RPMI7951 (cell line): ENCODE measurements at regions not wholly inside any gene's neighbourhood (a gene's known extent, or its start where the extent isn't known, plus 50 kb on each side); places are given as distances from the start of the nearest gene placed in this dataset.
"Not testable (repeated sequence)": the region's sequence is repeated elsewhere in the genome, so short reads cannot be mapped to it uniquely, and the experiment has no call there.

Experiments used
- DNase-seq: peaks from one replicate; pipeline ENCODE4 v3.0.0-alpha.2; 2012; ENCODE audit warnings: low read depth

- no peak for DNase-seq
Observed at GRCh38 chr11:23143022-23143421, 282.7 kb upstream of the CCDC179 start.

- no peak for DNase-seq
Observed at GRCh38 chr11:23151819-23152218, 291.5 kb upstream of the CCDC179 start.

GRCh38 chr11:23155503-23155902 is 295.2 kb upstream of the CCDC179 start:
- DNase-seq, result no peak

DNA sequence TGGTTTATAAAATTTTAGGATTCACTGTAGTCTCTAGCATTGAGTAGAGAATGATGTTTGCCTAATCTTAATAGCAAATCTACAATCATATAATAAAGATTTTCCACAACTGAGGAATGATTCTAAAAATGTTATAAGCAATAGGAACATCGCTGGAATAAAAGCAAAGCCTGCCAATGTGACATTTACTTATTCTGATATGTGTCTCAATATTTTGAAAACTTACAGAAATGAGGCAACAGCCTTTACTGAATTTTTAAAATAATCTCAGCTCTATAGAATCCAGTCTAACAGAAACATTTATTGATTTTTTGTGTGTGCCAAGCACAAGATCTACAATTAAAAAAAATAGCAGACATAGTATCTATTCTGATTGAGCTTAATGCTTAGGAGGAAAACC is 303.7 kb upstream of the CCDC179 start:
- DNase-seq, result no peak

GRCh38 chr11:23166376-23166775 is 306.1 kb upstream of the CCDC179 start:
- DNase-seq, result no peak

DNA sequence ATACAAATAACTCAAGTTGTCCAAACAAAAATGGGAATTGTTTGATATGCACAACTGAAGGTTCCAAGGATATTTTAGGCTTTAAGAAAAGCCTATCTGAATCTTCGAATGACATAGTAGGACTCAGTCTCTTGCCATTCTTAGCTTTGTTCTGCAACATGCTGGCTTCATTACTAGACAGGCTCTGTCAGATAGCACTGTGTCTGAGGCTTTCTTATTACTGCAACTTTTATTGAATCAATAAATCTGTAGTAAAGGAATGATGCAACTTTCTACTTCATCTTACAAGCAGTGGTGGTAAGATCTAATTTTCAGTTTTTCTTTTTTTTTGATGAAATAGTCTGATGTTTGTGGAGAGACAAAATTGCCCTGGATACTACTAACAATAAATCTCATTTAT is 319.3 kb upstream of the CCDC179 start:
- DNase-seq, result no peak

DNA sequence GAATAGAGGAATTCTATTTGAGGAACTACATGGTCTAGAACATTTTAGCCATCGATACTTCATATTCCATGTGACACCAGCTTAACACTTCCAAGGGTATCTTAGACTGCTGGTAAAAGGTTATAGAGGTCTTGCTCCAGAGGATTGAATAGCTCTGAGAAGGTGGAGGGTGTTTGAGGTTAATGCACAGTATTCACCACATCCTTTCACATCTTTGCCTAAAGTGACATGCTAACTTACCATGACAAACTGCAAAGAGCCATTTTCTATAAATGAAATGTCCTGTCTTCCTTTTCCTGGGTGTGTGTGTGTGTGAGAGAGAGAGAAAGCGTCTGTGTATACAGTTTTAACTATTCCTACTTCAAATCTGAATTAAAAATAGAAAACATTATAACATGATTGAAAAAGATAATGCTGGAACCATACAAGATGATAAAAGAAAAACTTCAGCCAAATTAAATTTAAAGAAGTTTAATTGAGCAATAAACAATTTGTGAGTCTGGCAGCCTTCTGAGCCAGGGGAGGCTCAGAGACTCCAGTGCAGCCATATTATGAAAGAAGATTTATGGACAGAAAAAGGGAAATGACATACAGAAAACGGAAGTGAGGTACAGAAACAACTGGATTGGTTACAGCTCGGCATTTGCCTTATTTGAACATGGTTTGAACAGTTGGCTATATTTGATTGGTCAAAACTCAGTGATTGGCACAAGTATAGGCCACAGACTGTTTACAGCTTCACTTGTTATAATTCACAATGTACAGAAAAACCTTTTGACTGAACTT is 320.9 kb upstream of the CCDC179 start:
- DNase-seq, result no peak

GRCh38 chr11:23192256-23192655 is 332.0 kb upstream of the CCDC179 start:
- no peak for DNase-seq

DNA sequence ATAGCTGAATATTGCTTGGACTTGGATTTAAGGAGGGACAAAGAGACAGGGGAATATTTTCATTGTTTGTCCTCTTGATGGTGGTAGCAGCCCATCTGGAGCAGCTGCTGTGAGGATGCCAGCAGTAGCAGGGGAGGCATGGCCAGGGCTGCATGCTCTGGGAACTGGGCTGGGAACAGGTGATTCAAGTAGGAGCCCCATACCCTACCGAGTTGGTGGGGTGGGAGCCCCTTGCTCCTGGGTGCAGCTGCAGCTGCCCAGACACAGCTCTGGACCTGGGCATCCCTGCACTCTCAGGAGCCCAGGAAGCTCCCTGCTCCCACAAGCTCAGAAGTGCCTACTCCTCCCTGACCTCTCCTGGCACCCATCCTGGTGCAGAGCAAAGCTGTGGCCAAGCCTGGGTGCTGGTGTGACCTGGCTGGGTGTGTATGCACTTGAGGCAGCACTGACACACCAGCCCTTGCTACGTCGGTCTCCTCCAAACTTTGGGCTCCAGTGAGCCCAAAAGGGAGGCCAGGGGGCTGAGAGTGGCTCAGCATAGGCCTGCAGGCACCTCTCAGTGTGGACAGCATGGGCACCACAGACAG is 341.8 kb upstream of the CCDC179 start:
- no peak for DNase-seq

DNA sequence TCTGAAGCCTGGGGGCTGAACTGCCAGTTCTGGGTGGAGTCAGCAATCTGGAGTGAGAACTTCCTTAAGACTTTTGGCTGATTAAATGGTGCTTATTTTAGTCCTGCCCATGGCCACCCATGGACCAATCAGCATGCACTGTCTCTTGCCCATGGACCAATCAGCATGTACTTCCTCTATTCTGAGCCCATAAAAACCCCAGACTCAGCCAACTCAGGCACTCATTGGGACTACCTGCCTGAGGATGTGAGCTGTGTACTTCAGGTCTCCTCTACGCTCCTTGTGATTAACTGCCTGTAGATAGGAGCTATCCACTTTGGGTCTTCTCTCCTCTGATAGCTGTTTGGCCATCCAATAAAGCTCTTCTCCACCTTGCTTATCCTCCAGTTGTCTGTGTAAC is 342.3 kb upstream of the CCDC179 start:
- DNase-seq, result no peak

- no peak for DNase-seq
Observed at GRCh38 chr11:23205156-23205871, 345.0 kb upstream of the CCDC179 start.

DNA sequence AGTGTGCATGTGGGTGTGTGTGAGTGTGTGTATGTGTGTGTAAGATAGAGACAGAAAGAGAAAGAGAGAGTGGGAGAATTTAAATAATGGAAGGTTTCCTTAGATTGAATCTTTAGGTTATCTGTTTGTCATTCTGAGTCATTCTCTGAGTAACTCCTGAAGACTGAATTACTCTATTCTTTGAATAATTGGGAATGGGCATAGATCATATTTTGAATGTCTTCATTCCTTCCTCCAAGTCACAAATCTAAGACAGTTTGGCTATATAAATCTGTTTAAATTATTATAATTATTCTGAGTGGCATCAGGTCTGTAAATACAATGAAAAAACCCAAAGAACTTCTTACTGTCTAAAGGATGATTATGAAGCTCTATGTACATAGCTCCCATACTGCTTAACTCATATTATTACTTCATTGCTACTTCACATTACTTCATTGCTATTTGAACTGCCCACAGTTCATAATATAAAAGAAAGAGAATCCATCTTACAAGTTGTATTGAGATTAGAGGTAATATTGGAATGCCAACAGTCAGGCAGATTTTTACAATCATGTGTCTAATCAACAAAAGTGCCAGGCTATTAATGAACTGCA is 346.6 kb upstream of the CCDC179 start:
- no peak for DNase-seq

GRCh38 chr11:23211221-23211620 is 350.9 kb upstream of the CCDC179 start:
- no peak for DNase-seq

- no peak for DNase-seq
Observed at GRCh38 chr11:23212807-23213206, 352.5 kb upstream of the CCDC179 start.

DNA sequence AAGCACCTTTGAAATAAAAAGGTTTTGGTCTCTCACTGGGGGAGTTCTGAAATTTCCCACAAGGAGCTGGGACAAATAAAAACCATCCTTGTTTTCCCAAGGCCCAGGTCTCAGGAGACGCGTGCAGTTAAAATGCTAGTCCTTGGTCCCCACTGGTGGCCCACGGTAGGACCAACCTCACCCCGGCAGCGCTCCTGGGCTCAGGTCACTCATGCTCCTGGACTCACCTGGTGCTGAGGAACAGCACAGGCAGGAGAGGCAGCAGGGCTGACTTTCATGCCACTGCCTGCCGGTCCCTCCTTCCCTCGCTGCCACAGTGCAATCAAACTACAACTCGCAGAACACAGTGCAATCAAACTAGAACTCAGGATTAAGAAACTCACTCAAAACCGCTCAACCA is 356.8 kb upstream of the CCDC179 start:
- DNase-seq, result no peak

DNA sequence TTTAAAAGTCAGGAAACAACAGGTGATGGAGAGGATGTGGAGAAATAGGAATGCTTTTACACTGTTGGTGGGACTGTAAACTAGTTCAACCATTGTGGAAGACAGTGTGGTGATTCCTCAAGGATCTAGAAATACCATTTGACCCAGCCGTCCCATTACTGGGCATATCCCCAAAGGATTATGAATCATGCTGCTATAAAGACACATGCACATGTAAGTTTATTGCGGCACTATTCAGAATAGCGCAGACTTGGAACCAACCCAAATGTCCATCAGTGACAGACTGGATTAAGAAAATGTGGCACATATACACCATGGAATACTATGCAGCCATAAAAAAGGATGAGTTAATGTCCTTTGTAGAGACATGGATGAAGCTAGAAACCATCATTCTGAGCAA is 359.8 kb upstream of the CCDC179 start:
- DNase-seq, result not testable (repeated sequence)

GRCh38 chr11:23221366-23221765 is 361.1 kb upstream of the CCDC179 start:
- no peak for DNase-seq

DNA sequence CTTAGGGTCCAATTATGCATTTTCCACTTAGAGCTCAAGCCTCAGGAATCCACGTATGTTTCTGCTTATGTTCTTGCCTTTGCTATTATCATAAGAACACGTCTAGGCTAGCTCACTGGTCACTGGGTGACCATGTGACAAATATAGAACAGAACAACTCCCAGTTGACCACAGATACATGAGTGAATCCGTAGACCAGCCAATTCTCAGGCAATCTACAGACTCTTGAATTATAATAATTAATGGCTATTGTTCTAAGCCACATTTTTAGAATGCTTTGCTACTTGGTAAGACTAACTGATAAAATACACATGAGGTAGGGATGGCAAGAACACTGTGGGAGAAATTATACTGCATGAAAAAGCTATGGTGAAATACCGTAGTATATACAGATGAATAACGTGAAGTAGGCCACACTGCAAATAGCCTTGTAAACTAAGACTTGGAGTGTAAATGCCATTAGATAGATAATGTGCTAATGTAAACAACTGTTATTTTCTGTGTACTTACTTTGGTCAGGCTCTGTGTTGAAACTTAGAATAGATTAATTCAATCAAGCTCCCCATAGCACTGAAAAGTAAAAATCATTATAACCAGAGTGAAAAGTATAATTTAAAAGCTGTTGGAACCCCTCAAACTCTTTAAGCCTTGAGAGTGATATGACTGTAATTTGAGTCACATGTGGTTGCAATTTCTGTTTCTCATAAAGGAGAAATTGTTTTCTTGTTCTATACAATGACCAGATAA is 366.2 kb upstream of the CCDC179 start:
- no peak for DNase-seq

GRCh38 chr11:23227078-23227445 is 366.8 kb upstream of the CCDC179 start:
- no peak for DNase-seq

DNA sequence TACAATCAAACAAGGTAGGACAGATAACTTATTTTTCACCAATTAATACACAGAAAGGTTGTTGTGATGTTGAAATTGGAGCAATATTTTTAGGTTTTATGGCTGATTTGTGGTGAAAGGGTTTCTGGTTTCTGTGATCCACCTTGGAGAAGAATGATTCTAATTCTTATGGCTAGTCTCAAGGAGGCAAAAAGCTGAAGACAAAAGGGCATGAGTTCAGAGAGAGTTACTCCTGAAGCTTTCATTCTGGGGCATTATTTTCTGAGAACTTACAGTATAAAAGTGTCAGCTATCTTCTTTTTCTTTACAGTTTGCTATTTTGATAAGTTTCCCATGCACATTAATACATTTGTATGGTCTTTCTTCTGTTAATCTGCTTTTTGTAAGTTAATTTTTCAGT is 372.4 kb upstream of the CCDC179 start:
- DNase-seq, result no peak

- DNase-seq, result no peak
Observed at GRCh38 chr11:23233075-23233474, 372.8 kb upstream of the CCDC179 start.
